OCI-LY3 (cell line): ENCODE measurements at regions not wholly inside any gene's neighbourhood (a gene's known extent, or its start where the extent isn't known, plus 50 kb on each side); places are given as distances from the start of the nearest gene placed in this dataset.

Source experiments
- EZH2phosphoT487 ChIP-seq: fragments of 200-600 bp; shearing (Covaris generic); IDR thresholded peaks from 2 replicates; pipeline ENCODE4 v1.6.1; 2018; ENCODE audit warnings: antibody characterized with exemption, mixed run types, low read depth
- TF ChIP-seq, protein P1 (sequence below): fragments of 200-600, 300-600 bp; sonication (generic); IDR thresholded peaks from 2 replicates; pipeline ENCODE4 v1.5.1; 2014; ENCODE audit warnings: antibody characterized with exemption, low read length, low read depth

DNA sequence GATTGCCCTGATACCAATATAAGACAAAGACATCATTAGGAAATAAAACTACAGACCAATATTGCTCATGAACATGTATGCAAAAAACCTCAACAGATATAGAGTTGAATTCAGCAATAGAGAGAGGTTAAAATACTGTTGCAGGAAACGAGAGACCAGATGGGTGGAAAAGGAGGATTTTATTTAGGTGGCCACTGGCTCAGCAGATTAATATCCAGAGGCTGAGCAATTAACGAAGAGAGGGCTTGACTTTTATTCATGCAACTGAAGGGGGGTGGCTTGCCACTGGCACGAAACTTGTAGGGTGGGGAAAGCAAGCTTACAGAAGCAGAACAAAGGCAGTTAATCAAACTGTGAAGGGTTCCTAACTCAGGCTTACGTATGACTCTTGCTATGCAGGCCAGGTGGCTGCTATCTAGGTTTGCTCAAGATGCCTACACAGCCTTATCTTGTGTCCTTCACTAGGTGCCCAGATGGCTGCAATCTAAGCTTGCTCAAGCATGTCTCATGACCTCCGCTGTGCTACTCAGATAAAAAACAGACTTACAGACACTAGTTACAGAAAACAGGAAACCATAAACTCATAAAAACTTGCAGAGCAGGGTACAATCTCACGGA is 126.4 kb downstream of the MMUT start:
- TF ChIP-seq, protein P1, sequence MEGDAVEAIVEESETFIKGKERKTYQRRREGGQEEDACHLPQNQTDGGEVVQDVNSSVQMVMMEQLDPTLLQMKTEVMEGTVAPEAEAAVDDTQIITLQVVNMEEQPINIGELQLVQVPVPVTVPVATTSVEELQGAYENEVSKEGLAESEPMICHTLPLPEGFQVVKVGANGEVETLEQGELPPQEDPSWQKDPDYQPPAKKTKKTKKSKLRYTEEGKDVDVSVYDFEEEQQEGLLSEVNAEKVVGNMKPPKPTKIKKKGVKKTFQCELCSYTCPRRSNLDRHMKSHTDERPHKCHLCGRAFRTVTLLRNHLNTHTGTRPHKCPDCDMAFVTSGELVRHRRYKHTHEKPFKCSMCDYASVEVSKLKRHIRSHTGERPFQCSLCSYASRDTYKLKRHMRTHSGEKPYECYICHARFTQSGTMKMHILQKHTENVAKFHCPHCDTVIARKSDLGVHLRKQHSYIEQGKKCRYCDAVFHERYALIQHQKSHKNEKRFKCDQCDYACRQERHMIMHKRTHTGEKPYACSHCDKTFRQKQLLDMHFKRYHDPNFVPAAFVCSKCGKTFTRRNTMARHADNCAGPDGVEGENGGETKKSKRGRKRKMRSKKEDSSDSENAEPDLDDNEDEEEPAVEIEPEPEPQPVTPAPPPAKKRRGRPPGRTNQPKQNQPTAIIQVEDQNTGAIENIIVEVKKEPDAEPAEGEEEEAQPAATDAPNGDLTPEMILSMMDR: no peak
- no peak for TF ChIP-seq EZH2phosphoT487
